ENCODE measurements at regions not wholly inside any gene's neighbourhood (a gene's known extent, or its start where the extent isn't known, plus 50 kb on each side); places are given as distances from the start of the nearest gene placed in this dataset.

GRCh38 chr2:83461135-83461534, 997.9 kb downstream of the SUCLG1 start (continued):
- TF ChIP-seq ZBTB33 (IDR thresholded peaks at IDR 0.05), result no peak
- no peak for TF ChIP-seq TCF7 (IDR thresholded peaks at IDR 0.05; ENCODE audit: borderline replicate concordance)
- no peak for TF ChIP-seq SMC3 (IDR thresholded peaks at IDR 0.05; ENCODE audit: borderline replicate concordance, low read length)
- TF ChIP-seq ZNF217 (IDR thresholded peaks at IDR 0.05), result no peak
- no peak for TF ChIP-seq IRF3 (IDR thresholded peaks at IDR 0.05)
- TF ChIP-seq MTA2 (IDR thresholded peaks at IDR 0.05; ENCODE audit: low read depth), result peak; percentile 72
- TF ChIP-seq SIX5 (IDR thresholded peaks at IDR 0.05; ENCODE audit: low read depth, low read length, severe bottlenecking), result no peak
- no peak for TF ChIP-seq BACH1 (IDR thresholded peaks at IDR 0.05; ENCODE audit: borderline replicate concordance)
- no peak for TF ChIP-seq NRF1 (conservative IDR thresholded peaks at IDR 0.05; ENCODE audit: low read depth, low read length)
- TF ChIP-seq SUZ12 (IDR thresholded peaks at IDR 0.05; ENCODE audit: unreplicated experiment), result no peak
- peak; percentile 86 for TF ChIP-seq ATF7 (IDR thresholded peaks at IDR 0.05; ENCODE audit: low read depth)
- TF ChIP-seq RBBP5 (conservative IDR thresholded peaks at IDR 0.05), result no peak
- TF ChIP-seq EP300 (IDR thresholded peaks at IDR 0.05; ENCODE audit: borderline replicate concordance in 1 of 2, control insufficient read depth in 1 of 2, low read depth in 2 of 2, low read length in 2 of 2), result peak; percentile 12 to 32; a peak in 2 of 4 replicates
- no peak for TF ChIP-seq SMAD5 (IDR thresholded peaks at IDR 0.05; ENCODE audit: low read depth)
- TF ChIP-seq KAT2A (conservative IDR thresholded peaks at IDR 0.05; ENCODE audit: control insufficient read depth, low read depth, low read length), result no peak
- TF ChIP-seq MTA3 (IDR thresholded peaks at IDR 0.05; ENCODE audit: borderline replicate concordance, low read length), result no peak
- no peak for TF ChIP-seq CREB1 (IDR thresholded peaks at IDR 0.05; ENCODE audit: low read depth)
- no peak for TF ChIP-seq ASH2L (IDR thresholded peaks at IDR 0.05; ENCODE audit: borderline replicate concordance, low read depth)
- no peak for TF ChIP-seq RFX5 (IDR thresholded peaks at IDR 0.05; ENCODE audit: low read depth, low read length)
- TF ChIP-seq SKIL (IDR thresholded peaks at IDR 0.05; ENCODE audit: low read depth, poor library complexity, severe bottlenecking), result peak; percentile 76
- TF ChIP-seq RELB (IDR thresholded peaks at IDR 0.05; ENCODE audit: low read depth), result no peak
- 0 out of 2 replicates have a peak, but pooled peaks have one; percentile 7 for TF ChIP-seq ZNF384 (IDR thresholded peaks at IDR 0.05; ENCODE audit: borderline replicate concordance, low read depth, low read length)
